SK-N-SH treated with all-trans-retinoic acid at 6 μM for 48 hours (cell line): ENCODE measurements at regions not wholly inside any gene's neighbourhood (a gene's known extent, or its start where the extent isn't known, plus 50 kb on each side); places are given as distances from the start of the nearest gene placed in this dataset.

Experiments used
- PATZ1 ChIP-seq: fragments of 250-450 bp; sonication (Bioruptor Pico); IDR thresholded peaks from 2 replicates; pipeline ENCODE4 v1.8.0; 2020; ENCODE audit warnings: mild to moderate bottlenecking, moderate library complexity, borderline replicate concordance
- TSHZ2 ChIP-seq: fragments of 250-450 bp; sonication (Bioruptor Pico); IDR thresholded peaks from 2 replicates; pipeline ENCODE4 v1.5.0; 2020; ENCODE audit warnings: mild to moderate bottlenecking, moderate library complexity
- ZFP3 ChIP-seq: fragments of 250-450 bp; sonication (Bioruptor Pico); IDR thresholded peaks from 2 replicates; pipeline ENCODE4 v1.5.0; 2020; ENCODE audit warnings: mild to moderate bottlenecking, moderate library complexity

- TF ChIP-seq TSHZ2 (CRISPR knock-in tag) (no peak), PATZ1 (no peak), ZFP3 (no peak)
Observed at GRCh38 chr2:5609201-5609600, 83.0 kb upstream of the SOX11 start.
